GM12874 (cell line): ENCODE measurements at regions not wholly inside any gene's neighbourhood (a gene's known extent, or its start where the extent isn't known, plus 50 kb on each side); places are given as distances from the start of the nearest gene placed in this dataset.

Experiments used
- CTCF ChIP-seq: IDR thresholded peaks from 2 replicates; pipeline ENCODE4 v1.5.1; 2011; ENCODE audit warnings: low read depth, mild to moderate bottlenecking, control low read depth, low read length, moderate library complexity; ENCODE audit not compliant: insufficient read depth

GRCh38 chr4:189035654-189036053, 896.4 kb downstream of the TRIML1 start:
- TF ChIP-seq CTCF, result no peak

- no peak for TF ChIP-seq CTCF
These were observed 897.7 kb downstream of the TRIML1 start for GRCh38 chr4:189036906-189037305.

- TF ChIP-seq CTCF, result no peak
These were observed 894.0 kb upstream of the FRG1 start for GRCh38 chr4:189046642-189047041.

- no peak for TF ChIP-seq CTCF
These were observed 892.6 kb upstream of the FRG1 start for GRCh38 chr4:189048119-189048518.

- TF ChIP-seq CTCF, result no peak
These were observed 891.0 kb upstream of the FRG1 start for GRCh38 chr4:189049682-189050081.

- no peak for TF ChIP-seq CTCF
These were observed 890.0 kb upstream of the FRG1 start for GRCh38 chr4:189050643-189051042.

- no peak for TF ChIP-seq CTCF
These were observed 887.1 kb upstream of the FRG1 start for GRCh38 chr4:189053621-189054020.

GRCh38 chr4:189060104-189060503, 880.6 kb upstream of the FRG1 start:
- no peak for TF ChIP-seq CTCF
